SU-DHL-6 (cell line): ENCODE measurements at regions not wholly inside any gene's neighbourhood (a gene's known extent, or its start where the extent isn't known, plus 50 kb on each side); places are given as distances from the start of the nearest gene placed in this dataset.

Experiments used
- H2AFZ ChIP-seq: fragments of 200-600 bp; sonication (generic); 2 replicates; pipeline ENCODE4 v1.6.1; 2014; ENCODE audit warnings: low read depth, mild to moderate bottlenecking, moderate library complexity, mixed read lengths, antibody characterized with exemption, low read length; ENCODE audit not compliant: severe bottlenecking
- H3F3A ChIP-seq: fragments of 200-600 bp; shearing (Covaris generic); 2 replicates; pipeline ENCODE4 v1.6.0; 2016; ENCODE audit warnings: antibody characterized with exemption, mild to moderate bottlenecking; ENCODE audit not compliant: insufficient read depth
- H3K27ac ChIP-seq: fragments of 200-600 bp; sonication (generic); 2 replicates; pipeline ENCODE4 v1.5.1; 2016; ENCODE audit warnings: low read depth, mild to moderate bottlenecking, low read length, moderate library complexity, mixed read lengths
- H3K27me3 ChIP-seq: fragments of 200-600 bp; sonication (generic), shearing (Covaris generic); 2 replicates; pipeline ENCODE4 v1.6.0; 2014; ENCODE audit warnings: mild to moderate bottlenecking, low read length
- H3K36me3 ChIP-seq: fragments of 200-600 bp; sonication (generic); 2 replicates; pipeline ENCODE4 v1.6.1; 2014; ENCODE audit warnings: mild to moderate bottlenecking, low read length, mixed read lengths
- H3K4me2 ChIP-seq: fragments of 300-600, 200-600 bp; shearing (Covaris generic), sonication (generic); 2 replicates; pipeline ENCODE4 v1.6.0; 2014; ENCODE audit warnings: low read length, low read depth, mild to moderate bottlenecking; ENCODE audit not compliant: poor library complexity, severe bottlenecking
- H3K4me3 ChIP-seq: fragments of 200-600 bp; sonication (generic); 2 replicates; pipeline ENCODE4 v1.5.1; 2014; ENCODE audit warnings: antibody characterized with exemption, low read length, mild to moderate bottlenecking, mixed read lengths; ENCODE audit not compliant: insufficient read depth, poor library complexity, severe bottlenecking
- H3K79me2 ChIP-seq: fragments of 200-600 bp; sonication (generic); 2 replicates; pipeline ENCODE4 v1.6.1; 2014; ENCODE audit warnings: mild to moderate bottlenecking, low read length, moderate library complexity; ENCODE audit not compliant: insufficient read depth
- H3K9ac ChIP-seq: fragments of 200-600 bp; sonication (generic); 2 replicates; pipeline ENCODE4 v1.7.0; 2014; ENCODE audit warnings: mild to moderate bottlenecking, low read length
- H3K9me2 ChIP-seq: fragments of 200-600 bp; sonication (generic); replicated peaks from 2 replicates; pipeline ENCODE4 v1.6.1; 2014; ENCODE audit warnings: low read length; ENCODE audit not compliant: insufficient read depth
- H3K9me3 ChIP-seq: fragments of 200-600 bp; sonication (generic); 2 replicates; pipeline ENCODE4 v1.6.1; 2014; ENCODE audit warnings: low read length, mixed read lengths; ENCODE audit not compliant: insufficient read depth
- H4K20me1 ChIP-seq: fragments of 200-600 bp; sonication (generic); 2 replicates; pipeline ENCODE4 v1.6.1; 2014; ENCODE audit warnings: low read depth, mild to moderate bottlenecking, antibody characterized with exemption, low read length, moderate library complexity, mixed read lengths
- CTCF ChIP-seq: fragments of 200-600 bp; sonication (generic); IDR thresholded peaks from one replicate; pipeline ENCODE4 v1.5.1; 2017; ENCODE audit warnings: antibody characterized with exemption, mild to moderate bottlenecking, low read length, moderate library complexity; ENCODE audit not compliant: insufficient read depth, poor library complexity, severe bottlenecking
- EZH2phosphoT487 ChIP-seq: fragments of 200-600 bp; sonication (generic), shearing (Covaris generic); conservative IDR thresholded peaks from 2 replicates; pipeline ENCODE4 v1.6.1; 2018; ENCODE audit warnings: mild to moderate bottlenecking, antibody characterized with exemption, low read length, moderate library complexity, mixed read lengths

- Histone ChIP-seq H4K20me1 (no peaks in the 10 kb centered on the region), H3K27me3 (no peaks in the 10 kb centered on the region), H3K9me3 (no peaks in the 10 kb centered on the region), H3K9ac (no peak overlapping the region), H3K9me2 (no peaks in the 10 kb centered on the region), H3F3A (no peaks in the 10 kb centered on the region), H3K4me2 (no peak overlapping the region), H2AFZ (no peak overlapping the region), H3K4me3 (no peak overlapping the region), H3K36me3 (no peaks in the 10 kb centered on the region), H3K79me2 (no peaks in the 10 kb centered on the region), H3K27ac (no peak overlapping the region)
- TF ChIP-seq CTCF (no peak), EZH2phosphoT487 (no peak)
Measured at GRCh38 chr11:134901955-134902918, 490.2 kb upstream of the B3GAT1 start.

GRCh38 chr11:134901542-134901941 lies 489.5 kb upstream of the B3GAT1 start:
- H3K9ac ChIP-seq, result no peak overlapping the region
- H2AFZ ChIP-seq, result no peak overlapping the region
- H3K4me2 ChIP-seq, result no peak overlapping the region
- no peaks in the 10 kb centered on the region for H4K20me1 ChIP-seq
- TF ChIP-seq EZH2phosphoT487, result no peak
- TF ChIP-seq CTCF, result no peak
- H3F3A ChIP-seq, result no peaks in the 10 kb centered on the region
- H3K79me2 ChIP-seq, result no peaks in the 10 kb centered on the region
- H3K27me3 ChIP-seq, result no peaks in the 10 kb centered on the region
- no peak overlapping the region for H3K27ac ChIP-seq
- H3K9me3 ChIP-seq, result no peaks in the 10 kb centered on the region
- H3K9me2 ChIP-seq, result no peaks in the 10 kb centered on the region
- H3K4me3 ChIP-seq, result no peak overlapping the region
- H3K36me3 ChIP-seq, result no peaks in the 10 kb centered on the region

- no peak for TF ChIP-seq CTCF
- Histone ChIP-seq H3K27me3 (no peaks in the 10 kb centered on the region), H2AFZ (no peak overlapping the region), H3K4me2 (no peak overlapping the region), H3K9ac (no peak overlapping the region), H3K9me2 (no peaks in the 10 kb centered on the region), H3K4me3 (no peak overlapping the region), H3K79me2 (no peaks in the 10 kb centered on the region), H3K9me3 (no peaks in the 10 kb centered on the region), H4K20me1 (no peaks in the 10 kb centered on the region), H3F3A (no peaks in the 10 kb centered on the region), H3K27ac (no peak overlapping the region), H3K36me3 (no peaks in the 10 kb centered on the region)
Measured at GRCh38 chr11:134893810-134894685, 482.0 kb upstream of the B3GAT1 start.
